SK-N-SH (cell line): ENCODE measurements at regions not wholly inside any gene's neighbourhood (a gene's known extent, or its start where the extent isn't known, plus 50 kb on each side); places are given as distances from the start of the nearest gene placed in this dataset.

Source experiments
- CTCF ChIA-PET: fragments of 300-600, 350-600 bp; formaldehyde crosslinking; extraction: SDS; loops from one replicate; lab custom pipeline; 2021; lab: Yijun Ruan, JAX
- POLR2A ChIA-PET: fragments of 350-600 bp; sonication (Branson Sonifier 250); formaldehyde crosslinking; extraction: SDS; loops from one replicate; lab custom pipeline; 2020; ENCODE audit warnings: antibody characterized with exemption, inconsistent platforms; lab: Yijun Ruan, JAX
- DNase-seq: peaks from one replicate; pipeline ENCODE4 v3.0.0; 2012
- H2AFZ ChIP-seq: fragments of 200-600 bp; sonication (generic); 2 replicates; pipeline ENCODE4 v1.8.1; 2016; ENCODE audit warnings: antibody characterized with exemption, mild to moderate bottlenecking, low read depth
- H3F3A ChIP-seq: fragments of 200-600 bp; sonication (generic); replicated peaks from 2 replicates; pipeline ENCODE3; 2016; ENCODE audit warnings: antibody characterized with exemption, mild to moderate bottlenecking; ENCODE audit not compliant: insufficient read depth
- H3K27ac ChIP-seq, 2 experiments: fragments of 200-500 bp in 1 of 2; fragments of 200-600 bp in 1 of 2; sonication (Bioruptor generic) in 1 of 2; sonication (generic), shearing (Covaris generic) in 1 of 2; 2 replicates each; pipeline versions ENCODE4 v1.5.1 to v1.6.1; 2014 to 2016; ENCODE audit warnings: low read depth in 2 of 2, inconsistent platforms in 1 of 2, low read length in 1 of 2, mild to moderate bottlenecking in 1 of 2, mixed read lengths in 1 of 2
- H3K27me3 ChIP-seq: fragments of 200-600 bp; sonication (generic), shearing (Covaris generic); 2 replicates; pipeline ENCODE4 v1.6.1; 2016; ENCODE audit warnings: mixed run types; ENCODE audit not compliant: insufficient read depth
- H3K36me3 ChIP-seq, 2 experiments: fragments of 200-500 bp in 1 of 2; fragments of 200-600 bp in 1 of 2; sonication (Bioruptor generic) in 1 of 2; sonication (generic) in 1 of 2; replicated peaks in 1 of 2; 2 replicates each; pipeline versions ENCODE3 to v1.5.1; 2014 to 2016; ENCODE audit warnings: low read length in 1 of 2, mild to moderate bottlenecking in 1 of 2; ENCODE audit not compliant: insufficient read depth in 2 of 2, control insufficient read depth in 1 of 2
- H3K4me1 ChIP-seq, 2 experiments: fragments of 200-500 bp in 1 of 2; fragments of 200-600 bp in 1 of 2; sonication (Bioruptor generic) in 1 of 2; sonication (generic), shearing (Covaris generic) in 1 of 2; 2 replicates each; pipeline versions ENCODE4 v1.5.1 to v1.6.1; 2014 to 2016; ENCODE audit warnings: low read depth in 1 of 2, low read length in 1 of 2, mixed run types in 1 of 2; ENCODE audit not compliant: insufficient read depth in 2 of 2, control insufficient read depth in 1 of 2
- H3K4me2 ChIP-seq: fragments of 200-600 bp; sonication (generic), shearing (Covaris generic); 2 replicates; pipeline ENCODE4 v1.6.1; 2017; ENCODE audit warnings: mixed run types
- H3K4me3 ChIP-seq, 2 experiments: fragments of 200-500 bp in 1 of 2; fragments of 200-600 bp in 1 of 2; sonication (Bioruptor generic) in 1 of 2; sonication (generic), shearing (Covaris generic) in 1 of 2; 2 replicates each; pipeline versions ENCODE4 v1.5.1 to v1.8.1; 2014 to 2016; ENCODE audit warnings: low read depth in 2 of 2, inconsistent platforms in 1 of 2, low read length in 1 of 2, mild to moderate bottlenecking in 1 of 2, mixed read lengths in 1 of 2, moderate library complexity in 1 of 2
- H3K79me2 ChIP-seq: fragments of 200-600 bp; sonication (generic); 2 replicates; pipeline ENCODE4 v1.8.1; 2017; ENCODE audit warnings: mild to moderate bottlenecking; ENCODE audit not compliant: insufficient read depth
- H3K9ac ChIP-seq: fragments of 200-600 bp; sonication (generic); 2 replicates; pipeline ENCODE4 v1.6.1; 2017; ENCODE audit warnings: mixed run types
- H3K9me2 ChIP-seq: fragments of 200-600 bp; sonication (generic); 2 replicates; pipeline ENCODE4 v1.6.1; 2017; ENCODE audit warnings: mixed run types
- H3K9me3 ChIP-seq: fragments of 200-600 bp; sonication (generic); 2 replicates; pipeline ENCODE4 v1.6.1; 2017; ENCODE audit warnings: mixed run types, mild to moderate bottlenecking, moderate library complexity
- H4K20me1 ChIP-seq: fragments of 200-600 bp; sonication (generic); 2 replicates; pipeline ENCODE4 v1.6.1; 2017; ENCODE audit warnings: mild to moderate bottlenecking, mixed run types; ENCODE audit not compliant: insufficient read depth
- CHD2 ChIP-seq: fragments of 150-350 bp; IDR thresholded peaks from 2 replicates; pipeline ENCODE4 v1.6.1; 2018; ENCODE audit warnings: low read length; ENCODE audit not compliant: partially characterized antibody
- ELF1 ChIP-seq: IDR thresholded peaks from 2 replicates; pipeline ENCODE4 v1.4.0; 2012
- FOSL2 ChIP-seq: IDR thresholded peaks from 2 replicates; pipeline ENCODE4 v1.4.0; 2012; ENCODE audit warnings: low read depth, mild to moderate bottlenecking, moderate library complexity, borderline replicate concordance
- FOXJ3 ChIP-seq: sonication (generic); formaldehyde crosslinking; IDR thresholded peaks from 2 replicates; pipeline ENCODE4 v1.5.1; 2020; ENCODE audit warnings: mild to moderate bottlenecking, missing genetic modification reagents
- GABPA ChIP-seq: IDR thresholded peaks from 2 replicates; pipeline ENCODE4 v1.4.0; 2012; ENCODE audit warnings: low read depth, mild to moderate bottlenecking
- GATA2 ChIP-seq: sonication (generic); formaldehyde crosslinking; IDR thresholded peaks from 2 replicates; pipeline ENCODE4 v1.5.0; 2020; ENCODE audit warnings: mild to moderate bottlenecking, missing genetic modification reagents
- JUND ChIP-seq: IDR thresholded peaks from 2 replicates; pipeline ENCODE4 v1.4.0; 2012
- MEF2A ChIP-seq: IDR thresholded peaks from 2 replicates; pipeline ENCODE4 v1.4.0; 2012; ENCODE audit warnings: low read depth, borderline replicate concordance
- NFIC ChIP-seq: IDR thresholded peaks from 2 replicates; pipeline ENCODE4 v1.4.0; 2012; ENCODE audit warnings: borderline replicate concordance
- POLR2AphosphoS5 ChIP-seq: IDR thresholded peaks from 2 replicates; pipeline ENCODE4 v1.6.1; 2012; ENCODE audit warnings: low read depth, low read length
- RCOR1 ChIP-seq: fragments of 150-350 bp; IDR thresholded peaks from 2 replicates; pipeline ENCODE4 v1.6.1; 2017; ENCODE audit warnings: antibody characterized with exemption, low read length
- RFX5 ChIP-seq: IDR thresholded peaks from 2 replicates; pipeline ENCODE4 v1.6.1; 2012; ENCODE audit warnings: mild to moderate bottlenecking, improper control_type of control experiment, low read length
- TAF1 ChIP-seq: IDR thresholded peaks from 2 replicates; pipeline ENCODE4 v1.6.1; 2012; ENCODE audit warnings: low read depth, mild to moderate bottlenecking, low read length, moderate library complexity, borderline replicate concordance
- TCF12 ChIP-seq: IDR thresholded peaks from 2 replicates; pipeline ENCODE4 v1.4.0; 2012
- TF ChIP-seq, protein P1 (sequence below): IDR thresholded peaks from 2 replicates; pipeline ENCODE4 v1.4.0; 2012; ENCODE audit warnings: low read depth, borderline replicate concordance
- TF ChIP-seq, protein P2 (sequence below): fragments of 200-600 bp; sonication (generic); IDR thresholded peaks from 2 replicates; pipeline ENCODE4 v1.6.1; 2017; ENCODE audit warnings: antibody characterized with exemption, mild to moderate bottlenecking, moderate library complexity
- TF ChIP-seq, protein P3 (sequence below): IDR thresholded peaks from 2 replicates; pipeline ENCODE4 v1.4.0; 2012; ENCODE audit warnings: low read depth, borderline replicate concordance
- TF ChIP-seq, protein P4 (sequence below): fragments of 150-350 bp; IDR thresholded peaks from 2 replicates; pipeline ENCODE4 v1.6.1; 2017; ENCODE audit warnings: antibody characterized with exemption, low read length, low read depth, borderline replicate concordance

DNA sequence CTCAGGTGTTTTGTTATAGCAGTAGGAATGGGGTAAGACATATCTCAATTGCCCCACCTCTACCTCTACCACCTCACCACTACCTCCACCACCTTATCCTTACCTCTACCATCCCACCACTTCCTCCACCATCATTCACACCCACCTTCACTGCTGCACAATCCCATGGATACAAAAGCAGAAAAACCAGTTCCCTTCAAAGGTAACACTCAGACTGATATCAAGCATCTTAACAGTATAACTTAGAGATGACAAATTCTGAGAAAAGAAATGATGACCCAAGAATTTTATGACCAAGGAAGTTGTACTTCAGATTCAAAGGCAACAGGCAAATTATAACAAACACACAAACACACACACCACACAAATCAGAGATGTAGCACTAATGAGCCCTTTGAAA, 189.4 kb downstream of the NUAK1 start:
- Histone ChIP-seq H3K9me2 (no peaks in the 10 kb centered on the region), H3K79me2 (no peaks in the 10 kb centered on the region), H3K4me3 (no peak overlapping the region), H3K9ac (no peak overlapping the region), H3F3A (no peaks in the 10 kb centered on the region), H4K20me1 (no peaks in the 10 kb centered on the region), H3K4me2 (no peak overlapping the region), H3K27me3 (no peaks in the 10 kb centered on the region), H3K4me1 (no peaks in the 10 kb centered on the region), H2AFZ (no peak overlapping the region), H3K9me3 (no peaks in the 10 kb centered on the region), H3K36me3 (no peaks in the 10 kb centered on the region), H3K27ac (no peak overlapping the region)
- DNase-seq, result no peak
- TF ChIP-seq JUND (no peak), POLR2AphosphoS5 (no peak), NFIC (no peak), RFX5 (no peak), ELF1 (no peak), TCF12 (no peak), GATA2 (no peak), TAF1 (no peak), RCOR1 (no peak), FOSL2 (no peak), FOXJ3 (CRISPR knock-in tag) (no peak), CHD2 (no peak), MEF2A (no peak), GABPA (no peak)
- TF ChIP-seq, protein P1, sequence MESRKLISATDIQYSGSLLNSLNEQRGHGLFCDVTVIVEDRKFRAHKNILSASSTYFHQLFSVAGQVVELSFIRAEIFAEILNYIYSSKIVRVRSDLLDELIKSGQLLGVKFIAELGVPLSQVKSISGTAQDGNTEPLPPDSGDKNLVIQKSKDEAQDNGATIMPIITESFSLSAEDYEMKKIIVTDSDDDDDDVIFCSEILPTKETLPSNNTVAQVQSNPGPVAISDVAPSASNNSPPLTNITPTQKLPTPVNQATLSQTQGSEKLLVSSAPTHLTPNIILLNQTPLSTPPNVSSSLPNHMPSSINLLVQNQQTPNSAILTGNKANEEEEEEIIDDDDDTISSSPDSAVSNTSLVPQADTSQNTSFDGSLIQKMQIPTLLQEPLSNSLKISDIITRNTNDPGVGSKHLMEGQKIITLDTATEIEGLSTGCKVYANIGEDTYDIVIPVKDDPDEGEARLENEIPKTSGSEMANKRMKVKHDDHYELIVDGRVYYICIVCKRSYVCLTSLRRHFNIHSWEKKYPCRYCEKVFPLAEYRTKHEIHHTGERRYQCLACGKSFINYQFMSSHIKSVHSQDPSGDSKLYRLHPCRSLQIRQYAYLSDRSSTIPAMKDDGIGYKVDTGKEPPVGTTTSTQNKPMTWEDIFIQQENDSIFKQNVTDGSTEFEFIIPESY, result no peak
- TF ChIP-seq, protein P2, sequence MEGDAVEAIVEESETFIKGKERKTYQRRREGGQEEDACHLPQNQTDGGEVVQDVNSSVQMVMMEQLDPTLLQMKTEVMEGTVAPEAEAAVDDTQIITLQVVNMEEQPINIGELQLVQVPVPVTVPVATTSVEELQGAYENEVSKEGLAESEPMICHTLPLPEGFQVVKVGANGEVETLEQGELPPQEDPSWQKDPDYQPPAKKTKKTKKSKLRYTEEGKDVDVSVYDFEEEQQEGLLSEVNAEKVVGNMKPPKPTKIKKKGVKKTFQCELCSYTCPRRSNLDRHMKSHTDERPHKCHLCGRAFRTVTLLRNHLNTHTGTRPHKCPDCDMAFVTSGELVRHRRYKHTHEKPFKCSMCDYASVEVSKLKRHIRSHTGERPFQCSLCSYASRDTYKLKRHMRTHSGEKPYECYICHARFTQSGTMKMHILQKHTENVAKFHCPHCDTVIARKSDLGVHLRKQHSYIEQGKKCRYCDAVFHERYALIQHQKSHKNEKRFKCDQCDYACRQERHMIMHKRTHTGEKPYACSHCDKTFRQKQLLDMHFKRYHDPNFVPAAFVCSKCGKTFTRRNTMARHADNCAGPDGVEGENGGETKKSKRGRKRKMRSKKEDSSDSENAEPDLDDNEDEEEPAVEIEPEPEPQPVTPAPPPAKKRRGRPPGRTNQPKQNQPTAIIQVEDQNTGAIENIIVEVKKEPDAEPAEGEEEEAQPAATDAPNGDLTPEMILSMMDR, result no peak
- TF ChIP-seq, protein P3, sequence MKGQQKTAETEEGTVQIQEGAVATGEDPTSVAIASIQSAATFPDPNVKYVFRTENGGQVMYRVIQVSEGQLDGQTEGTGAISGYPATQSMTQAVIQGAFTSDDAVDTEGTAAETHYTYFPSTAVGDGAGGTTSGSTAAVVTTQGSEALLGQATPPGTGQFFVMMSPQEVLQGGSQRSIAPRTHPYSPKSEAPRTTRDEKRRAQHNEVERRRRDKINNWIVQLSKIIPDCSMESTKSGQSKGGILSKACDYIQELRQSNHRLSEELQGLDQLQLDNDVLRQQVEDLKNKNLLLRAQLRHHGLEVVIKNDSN, result no peak
- TF ChIP-seq, protein P4, sequence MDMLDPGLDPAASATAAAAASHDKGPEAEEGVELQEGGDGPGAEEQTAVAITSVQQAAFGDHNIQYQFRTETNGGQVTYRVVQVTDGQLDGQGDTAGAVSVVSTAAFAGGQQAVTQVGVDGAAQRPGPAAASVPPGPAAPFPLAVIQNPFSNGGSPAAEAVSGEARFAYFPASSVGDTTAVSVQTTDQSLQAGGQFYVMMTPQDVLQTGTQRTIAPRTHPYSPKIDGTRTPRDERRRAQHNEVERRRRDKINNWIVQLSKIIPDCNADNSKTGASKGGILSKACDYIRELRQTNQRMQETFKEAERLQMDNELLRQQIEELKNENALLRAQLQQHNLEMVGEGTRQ, result no peak
- ChIA-PET CTCF (no interaction called here), POLR2A (no interaction called here)
